ENCODE measurements at regions not wholly inside any gene's neighbourhood (a gene's known extent, or its start where the extent isn't known, plus 50 kb on each side); places are given as distances from the start of the nearest gene placed in this dataset.
"Not testable (repeated sequence)": the region's sequence is repeated elsewhere in the genome, so short reads cannot be mapped to it uniquely, and the experiment has no call there.

DNA sequence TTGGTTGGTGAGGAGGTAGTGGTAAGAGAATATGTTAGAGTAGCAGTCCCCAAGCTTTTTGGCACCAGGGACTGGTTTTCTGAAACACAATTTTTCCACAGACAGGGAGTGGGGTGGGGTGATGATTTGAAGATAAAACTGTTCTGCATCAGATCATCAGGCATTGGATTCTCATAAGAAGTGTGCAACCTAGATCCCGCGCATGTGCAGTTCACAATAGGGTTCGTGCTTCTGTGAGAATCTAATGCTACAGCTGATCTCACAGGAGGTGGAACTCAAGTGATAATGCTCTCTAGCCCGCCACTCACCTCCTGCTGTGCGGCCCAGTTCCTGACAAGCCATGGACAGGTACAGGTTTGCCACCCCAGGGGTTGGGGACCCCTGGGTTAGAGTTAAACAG is 423.3 kb downstream of the GPAT3 start:
- no peaks in the 10 kb centered on the region for H3K36me3 ChIP-seq (ENCODE audit: insufficient read depth, low read length, poor library complexity, severe bottlenecking)
- no peak for DNase-seq (ENCODE audit: low spot score)
- H3K4me3 ChIP-seq (ENCODE audit: low read depth, low read length, poor library complexity, severe bottlenecking) = no peak overlapping the region
- no peaks in the 10 kb centered on the region for H3K27me3 ChIP-seq (replicated peaks; ENCODE audit: insufficient read depth, low read depth, low read length, poor library complexity)
- intact Hi-C loops (cut with micrococcal nuclease; ENCODE audit: unreplicated experiment) = no loop called here
- CTCF ChIA-PET = no interaction called here
- no peaks in the 10 kb centered on the region for H3K9me3 ChIP-seq (ENCODE audit: low read depth, low read length, poor library complexity, severe bottlenecking)
- H3K4me1 ChIP-seq (ENCODE audit: insufficient read depth, low read length, poor library complexity, severe bottlenecking) = no peaks in the 10 kb centered on the region
- TF ChIP-seq, protein P1, sequence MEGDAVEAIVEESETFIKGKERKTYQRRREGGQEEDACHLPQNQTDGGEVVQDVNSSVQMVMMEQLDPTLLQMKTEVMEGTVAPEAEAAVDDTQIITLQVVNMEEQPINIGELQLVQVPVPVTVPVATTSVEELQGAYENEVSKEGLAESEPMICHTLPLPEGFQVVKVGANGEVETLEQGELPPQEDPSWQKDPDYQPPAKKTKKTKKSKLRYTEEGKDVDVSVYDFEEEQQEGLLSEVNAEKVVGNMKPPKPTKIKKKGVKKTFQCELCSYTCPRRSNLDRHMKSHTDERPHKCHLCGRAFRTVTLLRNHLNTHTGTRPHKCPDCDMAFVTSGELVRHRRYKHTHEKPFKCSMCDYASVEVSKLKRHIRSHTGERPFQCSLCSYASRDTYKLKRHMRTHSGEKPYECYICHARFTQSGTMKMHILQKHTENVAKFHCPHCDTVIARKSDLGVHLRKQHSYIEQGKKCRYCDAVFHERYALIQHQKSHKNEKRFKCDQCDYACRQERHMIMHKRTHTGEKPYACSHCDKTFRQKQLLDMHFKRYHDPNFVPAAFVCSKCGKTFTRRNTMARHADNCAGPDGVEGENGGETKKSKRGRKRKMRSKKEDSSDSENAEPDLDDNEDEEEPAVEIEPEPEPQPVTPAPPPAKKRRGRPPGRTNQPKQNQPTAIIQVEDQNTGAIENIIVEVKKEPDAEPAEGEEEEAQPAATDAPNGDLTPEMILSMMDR (conservative IDR thresholded peaks at IDR 0.05; ENCODE audit: low read depth, low read length) = no peak
- no peak for TF ChIP-seq EZH2 (IDR thresholded peaks at IDR 0.05; ENCODE audit: borderline replicate concordance, low read depth, low read length, poor library complexity, severe bottlenecking)
- H3K27ac ChIP-seq (ENCODE audit: low read depth, low read length, poor library complexity, severe bottlenecking) = no peak overlapping the region
- BruUV-seq (replicated peaks) = no TSS peak
- POLR2A ChIA-PET (ENCODE audit: low non-redundant PET) = no interaction called here

DNA sequence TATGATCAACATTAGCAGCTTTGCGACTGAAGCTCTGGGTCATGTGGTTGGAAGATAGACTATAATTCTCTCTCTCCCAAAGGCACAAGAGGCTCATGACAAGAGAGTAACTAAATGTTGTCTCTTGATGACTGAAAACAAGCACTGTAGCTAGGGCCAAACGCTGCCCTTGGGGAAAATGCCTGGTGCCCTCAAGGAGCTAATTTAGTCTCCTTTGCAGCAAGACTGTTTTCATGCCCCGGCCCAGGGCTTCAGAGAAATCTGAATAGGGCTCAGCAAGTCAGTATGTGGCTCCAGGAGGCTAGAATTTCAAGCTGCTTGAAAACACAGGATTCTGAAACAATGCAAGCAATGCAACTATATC is 411.9 kb downstream of the GPAT3 start:
- Histone ChIP-seq H3K9me3 (ENCODE audit: low read depth, low read length, poor library complexity, severe bottlenecking) (no peaks in the 10 kb centered on the region), H3K27me3 (replicated peaks; ENCODE audit: insufficient read depth, low read depth, low read length, poor library complexity) (no peaks in the 10 kb centered on the region), H3K4me1 (ENCODE audit: insufficient read depth, low read length, poor library complexity, severe bottlenecking) (no peaks in the 10 kb centered on the region), H3K4me3 (ENCODE audit: low read depth, low read length, poor library complexity, severe bottlenecking) (no peak overlapping the region), H3K36me3 (ENCODE audit: insufficient read depth, low read length, poor library complexity, severe bottlenecking) (no peaks in the 10 kb centered on the region), H3K27ac (ENCODE audit: low read depth, low read length, poor library complexity, severe bottlenecking) (no peak overlapping the region)
- no peak for DNase-seq (ENCODE audit: low spot score)
- TF ChIP-seq, protein P1 (conservative IDR thresholded peaks at IDR 0.05; ENCODE audit: low read depth, low read length) = no peak
- no peak for TF ChIP-seq EZH2 (IDR thresholded peaks at IDR 0.05; ENCODE audit: borderline replicate concordance, low read depth, low read length, poor library complexity, severe bottlenecking)
- ChIA-PET CTCF (no interaction called here), POLR2A (ENCODE audit: low non-redundant PET) (no interaction called here)
- intact Hi-C loops (cut with micrococcal nuclease; ENCODE audit: unreplicated experiment) = no loop called here
- no TSS peak for BruUV-seq (replicated peaks)

DNA sequence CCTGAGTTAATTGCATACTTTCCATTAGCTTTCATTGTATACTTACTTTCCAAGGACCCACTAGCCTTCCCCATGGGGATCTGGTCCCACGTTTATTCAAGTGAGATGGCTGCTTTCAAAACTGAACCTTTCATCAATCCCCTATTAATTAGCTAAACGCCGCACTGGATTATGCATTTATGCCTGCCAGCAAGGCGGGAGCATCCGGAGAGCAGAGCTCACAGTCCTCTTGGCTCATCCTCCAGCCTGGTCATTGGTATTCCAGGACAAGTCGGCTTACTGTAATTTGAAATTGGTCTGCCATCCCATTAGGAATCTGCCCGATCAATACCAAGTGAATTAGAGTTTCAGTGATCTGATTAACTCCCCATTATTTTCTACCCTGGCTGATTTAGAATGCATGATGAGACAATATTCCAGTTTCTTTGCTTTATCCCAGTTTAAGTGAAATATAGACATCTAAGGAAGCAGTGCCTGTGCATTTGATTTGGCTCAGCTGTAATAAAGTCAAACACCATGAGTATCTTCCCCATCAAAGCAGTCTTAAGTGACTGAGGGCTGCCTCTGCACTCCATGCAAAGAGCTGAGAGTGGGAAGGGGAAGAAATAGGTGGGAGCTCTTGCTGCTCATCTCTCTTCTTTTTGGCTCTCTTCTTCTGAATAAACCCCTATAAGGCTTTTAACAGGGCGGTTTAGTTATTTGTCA is 411.4 kb downstream of the GPAT3 start:
- no peaks in the 10 kb centered on the region for H3K9me3 ChIP-seq (ENCODE audit: low read depth, low read length, poor library complexity, severe bottlenecking)
- no TSS peak for BruUV-seq (replicated peaks)
- H3K27ac ChIP-seq (ENCODE audit: low read depth, low read length, poor library complexity, severe bottlenecking) = no peak overlapping the region
- no peaks in the 10 kb centered on the region for H3K36me3 ChIP-seq (ENCODE audit: insufficient read depth, low read length, poor library complexity, severe bottlenecking)
- DNase-seq (ENCODE audit: low spot score) = no peak
- intact Hi-C loops (cut with micrococcal nuclease; ENCODE audit: unreplicated experiment) = no loop called here
- no peak overlapping the region for H3K4me3 ChIP-seq (ENCODE audit: low read depth, low read length, poor library complexity, severe bottlenecking)
- TF ChIP-seq, protein P1 (conservative IDR thresholded peaks at IDR 0.05; ENCODE audit: low read depth, low read length) = no peak
- no peak for TF ChIP-seq EZH2 (IDR thresholded peaks at IDR 0.05; ENCODE audit: borderline replicate concordance, low read depth, low read length, poor library complexity, severe bottlenecking)
- ChIA-PET CTCF (no interaction called here), POLR2A (ENCODE audit: low non-redundant PET) (no interaction called here)
- H3K27me3 ChIP-seq (replicated peaks; ENCODE audit: insufficient read depth, low read depth, low read length, poor library complexity) = no peaks in the 10 kb centered on the region
- no peaks in the 10 kb centered on the region for H3K4me1 ChIP-seq (ENCODE audit: insufficient read depth, low read length, poor library complexity, severe bottlenecking)

DNA sequence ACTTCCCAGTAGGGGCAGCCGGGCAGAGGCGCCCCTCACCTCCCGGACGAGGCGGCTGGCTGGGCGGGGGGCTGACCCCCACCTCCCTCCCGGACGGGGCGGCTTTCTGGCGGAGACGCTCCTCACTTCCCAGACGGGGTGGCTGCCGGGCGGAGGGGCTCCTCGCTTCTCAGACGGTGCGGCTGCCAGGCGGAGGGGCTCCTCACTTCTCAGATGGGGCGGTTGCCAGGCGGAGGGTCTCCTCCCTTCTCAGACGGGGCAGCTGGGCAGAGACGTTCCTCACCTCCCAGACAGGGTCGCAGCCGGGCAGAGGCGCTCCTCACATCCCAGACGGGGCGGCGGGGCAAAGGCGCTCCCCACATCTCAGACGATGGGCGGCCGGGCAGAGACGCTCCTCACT is 407.8 kb downstream of the GPAT3 start:
- H3K27ac ChIP-seq (ENCODE audit: low read depth, low read length, poor library complexity, severe bottlenecking); intact Hi-C loops (cut with micrococcal nuclease; ENCODE audit: unreplicated experiment); BruUV-seq (replicated peaks); H3K4me1 ChIP-seq (ENCODE audit: insufficient read depth, low read length, poor library complexity, severe bottlenecking); H3K36me3 ChIP-seq (ENCODE audit: insufficient read depth, low read length, poor library complexity, severe bottlenecking); H3K9me3 ChIP-seq (ENCODE audit: low read depth, low read length, poor library complexity, severe bottlenecking); H3K4me3 ChIP-seq (ENCODE audit: low read depth, low read length, poor library complexity, severe bottlenecking); CTCF ChIA-PET; H3K27me3 ChIP-seq (replicated peaks; ENCODE audit: insufficient read depth, low read depth, low read length, poor library complexity); POLR2A ChIA-PET (ENCODE audit: low non-redundant PET); DNase-seq (ENCODE audit: low spot score): not testable (repeated sequence)
